Anterior cingulate cortex (tissue), 58 donors: ENCODE measurements at regions not wholly inside any gene's neighbourhood (a gene's known extent, or its start where the extent isn't known, plus 50 kb on each side); places are given as distances from the start of the nearest gene placed in this dataset.
"Not testable (repeated sequence)": the region's sequence is repeated elsewhere in the genome, so short reads cannot be mapped to it uniquely, and the experiment has no call there.

ENCODE experiments used
- DNase-seq, 58 donors: peaks; one replicate each; lab custom pipeline; 2025; lab: John Stamatoyannopoulos, UW

DNA sequence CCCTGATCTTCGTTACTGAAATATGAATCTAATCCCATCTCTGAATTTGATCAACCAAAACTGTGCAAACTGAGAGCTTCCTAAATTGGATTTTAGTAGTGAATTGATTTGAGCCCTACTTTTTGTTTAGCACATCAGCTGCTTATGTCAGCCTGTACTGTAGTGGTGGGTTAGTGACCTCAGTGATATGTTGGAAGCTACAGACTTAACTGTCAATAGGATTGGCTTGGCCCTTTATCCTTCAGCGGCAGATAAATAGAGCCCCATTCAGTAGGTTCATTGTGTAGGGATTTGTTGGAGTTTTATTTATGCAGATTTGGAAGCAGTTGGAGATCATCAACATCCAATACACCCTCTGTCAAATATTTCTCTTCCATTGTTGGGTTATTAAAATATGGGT lies 409.7 kb downstream of the SOX2 start:
- no peak for DNase-seq

GRCh38 chr3:182122779-182123178 lies 411.1 kb downstream of the SOX2 start:
- no peak for DNase-seq

GRCh38 chr3:182124187-182124586 lies 412.5 kb downstream of the SOX2 start:
- no peak for DNase-seq

DNA sequence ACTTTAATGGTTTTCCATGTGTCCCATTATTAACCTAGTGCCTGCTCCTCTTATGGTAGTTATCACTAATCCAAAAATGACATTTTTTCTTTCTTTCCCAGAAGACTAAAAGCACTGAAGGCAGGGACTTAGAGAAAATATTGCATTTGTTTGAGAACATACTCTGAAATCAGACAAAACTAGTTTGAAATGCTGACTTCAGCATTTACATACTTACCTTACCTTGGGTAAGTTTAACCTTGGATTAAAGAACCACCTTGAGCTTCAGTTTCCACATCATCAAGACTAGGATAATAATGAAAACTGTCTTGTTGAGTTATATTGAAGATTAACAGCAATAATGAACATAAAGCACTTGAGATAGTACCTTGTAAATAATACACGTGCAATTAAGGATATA lies 413.0 kb downstream of the SOX2 start:
- DNase-seq = no peak

DNA sequence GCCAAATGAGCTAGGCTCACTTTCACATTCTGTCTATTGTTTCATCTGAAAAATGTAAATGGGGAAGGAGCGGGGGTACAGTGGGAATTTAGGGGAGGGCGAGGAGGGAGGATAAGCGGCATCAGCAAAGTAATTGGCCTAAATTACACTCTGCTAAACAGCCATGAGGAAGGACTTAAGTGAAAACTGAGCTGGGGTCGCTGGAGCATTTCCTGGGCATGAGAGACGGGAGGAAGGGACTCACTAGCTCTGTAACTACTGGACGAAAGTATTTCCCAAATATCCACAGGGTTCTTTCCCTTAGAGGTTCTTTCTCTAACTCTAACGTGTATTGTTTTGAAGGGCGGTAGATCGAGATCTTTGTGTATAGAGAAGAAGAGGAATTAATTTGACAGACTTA lies 418.0 kb downstream of the SOX2 start:
- no peak for DNase-seq

DNA sequence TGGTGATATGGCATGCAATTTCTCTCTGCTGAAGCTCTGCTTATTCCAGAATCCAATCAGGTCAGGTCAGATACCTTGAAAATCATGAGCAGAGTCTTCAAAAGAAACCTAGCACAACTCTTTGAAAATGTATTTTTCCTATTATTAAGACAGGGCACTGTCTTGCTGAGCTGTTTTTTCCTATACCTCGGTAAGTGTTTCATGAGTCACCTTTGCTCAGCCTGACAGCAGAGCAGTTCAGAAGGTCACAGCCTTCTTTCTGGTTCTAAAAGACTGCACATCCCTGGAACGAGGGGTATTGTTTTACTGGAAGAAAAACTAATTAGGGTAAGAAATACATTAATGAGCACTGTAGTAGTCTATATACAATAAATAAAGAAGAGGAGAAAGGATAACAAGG lies 422.0 kb downstream of the SOX2 start:
- DNase-seq = no peak

GRCh38 chr3:182135056-182135455 lies 423.3 kb downstream of the SOX2 start:
- DNase-seq = no peak

- no peak for DNase-seq
Measured at GRCh38 chr3:182136008-182136910, 424.5 kb downstream of the SOX2 start.

DNA sequence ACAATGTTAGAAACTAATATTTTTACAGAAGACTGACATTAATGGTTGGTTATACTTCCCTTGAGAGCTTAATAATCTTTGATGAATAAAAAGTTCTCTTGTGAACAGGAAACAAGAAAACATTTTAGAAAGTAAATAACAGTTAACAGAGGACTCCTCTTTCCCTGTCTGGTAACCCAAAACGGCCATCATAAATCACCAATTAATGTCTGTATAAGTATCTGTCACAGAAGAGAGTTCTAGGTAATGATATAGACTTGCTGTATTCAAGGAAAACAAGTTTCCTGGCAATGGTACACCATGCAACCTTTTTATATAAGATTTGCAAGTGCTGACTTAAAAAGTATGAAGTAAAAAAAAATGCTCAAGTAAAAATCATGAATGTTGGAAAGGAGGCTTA lies 426.7 kb downstream of the SOX2 start:
- DNase-seq = no peak

DNA sequence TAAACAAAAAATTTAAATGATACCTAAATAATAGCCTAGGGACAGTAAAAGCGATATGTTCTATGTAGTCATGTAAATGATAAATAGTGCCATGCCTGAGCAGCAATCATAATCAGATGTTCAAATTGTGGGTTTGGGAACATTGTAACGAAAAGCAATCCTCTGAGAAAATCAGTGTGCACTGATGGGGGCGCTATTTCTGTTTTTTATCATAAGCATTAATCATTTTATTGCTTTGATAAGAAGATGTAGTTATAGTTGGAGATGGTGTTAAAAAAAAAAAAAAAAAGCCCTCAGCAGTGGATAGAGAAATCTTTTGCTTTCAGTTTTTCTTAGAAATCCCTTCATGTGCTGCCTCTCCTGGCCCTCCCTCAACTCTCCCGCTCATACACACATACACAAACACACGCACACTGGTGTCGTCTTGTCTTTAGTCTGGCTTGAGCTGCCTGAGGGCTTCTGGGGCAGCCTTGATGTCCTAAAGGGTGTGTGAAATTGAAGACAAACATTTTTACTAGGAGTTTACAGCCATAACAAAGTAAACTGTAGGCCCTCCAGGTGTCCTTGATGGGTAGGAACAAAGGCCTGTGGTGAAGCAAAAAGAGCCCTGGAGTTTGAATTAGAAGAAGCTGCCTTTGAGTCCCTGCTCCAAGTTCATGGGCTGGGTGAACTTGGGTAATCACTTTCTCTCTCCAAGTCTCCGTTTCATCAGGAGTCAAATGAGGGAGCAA lies 428.1 kb downstream of the SOX2 start:
- DNase-seq = no peak

GRCh38 chr3:182142928-182143327 lies 431.2 kb downstream of the SOX2 start:
- DNase-seq = no peak

DNA sequence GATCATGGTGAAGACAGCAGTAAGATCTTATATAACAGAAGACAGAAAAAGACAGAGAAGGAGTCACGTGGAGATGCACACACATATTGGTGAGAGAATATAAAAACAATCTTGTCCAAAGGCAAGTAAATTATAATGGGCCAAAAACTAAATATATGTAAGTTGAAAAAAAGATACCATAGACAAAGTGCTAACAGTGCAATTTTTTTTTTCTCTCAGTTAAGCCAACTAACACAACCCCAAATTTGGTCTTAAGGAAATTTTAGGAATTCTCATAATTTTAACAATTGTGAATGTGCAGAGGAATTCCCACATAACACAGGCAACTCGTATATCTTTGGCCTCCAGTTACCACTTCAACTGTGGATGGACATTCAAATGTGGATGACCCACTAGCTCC lies 432.2 kb downstream of the SOX2 start:
- DNase-seq = no peak

DNA sequence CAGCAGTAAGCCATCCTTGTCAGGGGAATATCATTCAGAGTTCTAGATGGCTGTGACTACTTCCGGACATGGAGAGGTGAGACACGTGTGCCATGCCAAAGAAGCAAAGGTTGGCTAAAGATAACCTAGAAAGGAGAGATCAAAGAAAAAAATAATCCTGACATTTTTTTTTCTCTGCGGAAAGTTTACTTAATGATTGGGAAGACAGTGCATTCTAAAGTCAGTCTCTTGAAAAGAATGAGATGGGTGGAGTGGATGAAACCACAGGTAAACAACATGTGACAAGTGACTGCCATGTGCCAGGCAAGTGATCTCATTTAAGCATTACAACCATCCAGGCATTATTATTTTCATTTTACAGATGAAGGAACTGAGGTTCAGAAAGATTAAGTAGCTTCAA lies 436.6 kb downstream of the SOX2 start:
- DNase-seq = no peak

GRCh38 chr3:182149594-182149993 lies 437.9 kb downstream of the SOX2 start:
- DNase-seq = no peak

GRCh38 chr3:182156326-182156725 lies 444.6 kb downstream of the SOX2 start:
- not testable (repeated sequence) for DNase-seq

GRCh38 chr3:182165234-182165633 lies 453.5 kb downstream of the SOX2 start:
- no peak for DNase-seq

GRCh38 chr3:182172534-182172933 lies 460.8 kb downstream of the SOX2 start:
- DNase-seq = no peak

DNA sequence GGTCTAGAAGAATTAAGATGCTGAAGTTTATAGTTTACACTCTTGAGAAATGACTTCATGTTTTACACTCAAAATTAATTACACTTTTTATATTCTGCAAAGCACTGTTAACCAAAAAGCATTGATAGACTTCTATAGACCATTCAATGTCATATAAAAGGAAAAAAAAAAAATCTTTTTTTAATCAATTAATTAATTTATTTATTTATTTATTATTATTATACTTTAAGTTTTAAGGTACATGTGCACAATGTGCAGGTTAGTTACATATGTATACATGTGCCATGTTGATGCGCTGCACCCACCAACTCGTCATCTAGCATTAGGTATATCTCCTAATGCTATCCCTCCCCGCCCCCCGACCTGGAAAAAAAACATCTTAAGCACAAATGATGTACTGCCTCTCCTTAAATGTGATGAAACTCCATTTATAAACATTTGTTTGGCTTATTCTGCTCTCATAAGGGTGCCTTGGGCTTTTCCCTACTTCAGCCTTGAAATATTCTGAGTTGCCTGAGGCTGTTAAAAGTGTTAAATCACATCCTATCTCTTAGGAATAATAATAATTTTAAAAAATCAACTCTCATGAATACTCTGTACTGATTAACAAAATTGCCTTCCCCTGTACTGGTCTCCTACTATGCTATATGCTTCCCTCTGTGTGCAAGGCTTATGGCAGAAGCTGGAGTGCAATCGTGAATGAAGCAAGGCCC lies 466.9 kb downstream of the SOX2 start:
- no peak for DNase-seq

DNA sequence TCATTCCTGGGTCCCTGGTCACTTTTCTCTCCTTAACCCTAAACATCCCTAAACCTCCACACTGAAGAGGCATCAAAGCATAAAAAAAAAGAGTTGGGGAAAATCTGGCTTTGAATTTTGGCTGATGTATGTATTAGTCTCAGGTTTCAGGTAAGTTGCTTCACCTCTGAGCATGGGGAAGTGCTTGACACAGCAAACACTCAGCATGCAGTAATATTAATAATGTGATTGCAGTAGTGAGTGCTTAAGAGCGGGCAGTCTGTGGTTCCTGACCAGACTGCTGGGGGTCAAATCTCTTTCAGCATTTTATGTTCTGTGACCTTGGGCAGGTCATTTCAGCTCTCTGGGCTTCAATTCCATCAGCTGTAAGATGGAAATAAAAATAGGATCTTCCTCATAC lies 467.9 kb downstream of the SOX2 start:
- no peak for DNase-seq

DNA sequence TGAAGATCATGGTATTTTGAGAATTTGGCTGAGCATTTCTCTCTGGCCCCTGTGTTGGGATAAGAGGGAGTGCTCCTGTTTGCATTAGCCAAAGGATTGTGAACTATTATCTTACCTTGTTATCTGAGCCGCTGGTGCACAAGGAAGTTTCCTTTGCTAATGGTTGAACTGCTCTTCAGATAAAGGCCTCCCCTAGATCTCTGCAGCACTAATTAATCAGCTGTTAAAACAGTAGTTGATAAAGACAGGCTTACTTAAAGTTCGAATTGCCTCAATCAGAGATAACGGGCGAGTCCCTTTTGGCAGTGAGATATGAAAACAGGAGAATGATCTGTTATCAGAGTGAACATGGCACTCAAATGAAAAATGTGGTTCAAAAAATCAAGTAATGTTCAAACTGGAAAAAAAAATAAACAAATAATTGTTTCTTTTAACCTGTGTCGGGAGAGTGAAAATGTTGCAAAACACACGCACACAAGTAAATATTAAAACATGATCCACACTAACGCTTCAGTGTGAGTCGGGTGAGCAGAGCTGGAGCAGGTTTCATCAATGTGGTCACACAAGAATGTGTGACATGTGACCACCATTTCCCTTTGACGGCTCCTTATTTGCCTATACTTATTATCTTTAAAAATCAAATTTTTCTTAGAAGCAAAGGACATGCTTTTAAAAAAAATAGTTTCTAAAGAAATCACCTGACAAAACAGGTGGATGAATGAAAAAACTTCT lies 469.1 kb downstream of the SOX2 start:
- DNase-seq = no peak

DNA sequence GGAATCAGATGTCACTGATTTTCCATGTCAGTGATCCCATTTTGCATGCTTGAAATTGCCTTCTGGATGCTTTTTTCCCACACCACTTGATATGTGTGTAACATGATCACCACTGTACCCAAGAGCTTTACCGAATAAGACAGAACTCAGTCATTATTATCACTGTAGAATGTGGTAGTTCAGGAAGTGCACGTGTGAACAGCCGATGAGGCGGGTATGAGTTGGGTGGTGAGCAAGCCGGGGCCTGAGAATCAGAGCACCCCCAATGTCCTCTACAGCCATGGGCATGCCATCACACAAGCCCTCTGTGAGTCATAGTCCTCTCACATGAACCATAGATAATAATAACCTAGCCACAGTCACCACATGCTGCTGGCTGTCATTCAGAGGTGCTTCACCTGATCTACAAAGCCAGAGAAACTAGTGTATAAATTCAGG lies 470.8 kb downstream of the SOX2 start:
- DNase-seq = no peak
